Mesodermal cell (in vitro differentiated cells): ENCODE measurements at regions not wholly inside any gene's neighbourhood (a gene's known extent, or its start where the extent isn't known, plus 50 kb on each side); places are given as distances from the start of the nearest gene placed in this dataset.
"Not testable (repeated sequence)": the region's sequence is repeated elsewhere in the genome, so short reads cannot be mapped to it uniquely, and the experiment has no call there.

ENCODE experiments used
- H3K27ac ChIP-seq: 2 replicates; pipeline ENCODE4 v1.7.0; 2013; ENCODE audit warnings: mild to moderate bottlenecking, low read depth, low read length, moderate library complexity; ENCODE audit not compliant: severe bottlenecking
- H3K36me3 ChIP-seq: 2 replicates; pipeline ENCODE4 v1.7.1; 2013; ENCODE audit warnings: mild to moderate bottlenecking, low read length, moderate library complexity; ENCODE audit not compliant: control insufficient read depth, insufficient read depth
- H3K4me1 ChIP-seq: one replicate; pipeline ENCODE4 v1.7.1; 2013; ENCODE audit warnings: mild to moderate bottlenecking, low read length; ENCODE audit not compliant: insufficient read depth, control insufficient read depth, poor library complexity, severe bottlenecking
- H3K4me3 ChIP-seq: 2 replicates; pipeline ENCODE4 v1.7.0; 2013; ENCODE audit warnings: low read length, control low read depth, mild to moderate bottlenecking; ENCODE audit not compliant: insufficient read depth, poor library complexity, severe bottlenecking; ENCODE audit errors: extremely low read depth
- H3K9me3 ChIP-seq: 2 replicates; pipeline ENCODE4 v1.7.1; 2013; ENCODE audit warnings: mild to moderate bottlenecking, low read length, moderate library complexity; ENCODE audit not compliant: control insufficient read depth
- WGBS, 2 experiments: methylation state at CpG; one replicate each; pipeline ENCODE4 v1.1.5; 2013; ENCODE audit warnings: missing lambda C conversion rate in 2 of 2; ENCODE audit not compliant: insufficient coverage in 2 of 2; 5-methylcytosine and 5-hydroxymethylcytosine counted together

DNA sequence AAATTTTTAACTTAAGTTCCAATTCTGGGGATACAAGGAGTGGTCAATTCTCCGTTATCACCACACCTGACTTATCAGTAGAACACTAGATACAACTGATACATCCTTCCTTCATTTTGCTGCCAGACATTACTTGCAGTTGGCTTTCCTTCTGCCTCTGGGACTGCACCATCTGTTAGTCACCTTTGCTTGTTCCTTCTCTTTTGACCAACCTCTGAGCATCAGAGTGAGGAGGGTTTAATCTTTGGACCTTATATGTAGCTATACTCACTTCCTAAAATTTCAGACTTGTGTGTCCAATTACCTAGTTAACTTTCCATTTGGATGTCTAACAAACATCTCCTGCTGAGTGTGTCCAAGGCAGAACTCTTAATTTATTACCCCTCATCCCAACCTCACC, 330.7 kb downstream of the PTTG2 start:
- no peaks in the 10 kb centered on the region for H3K36me3 ChIP-seq
- 86 to 100% methylated on average over 1 of the region's 1 CpG for WGBS, 2 experiments
- H3K9me3 ChIP-seq, result peaks cover 22% of the 10 kb centered on the region
- H3K27ac ChIP-seq, result no peak overlapping the region
- no peaks in the 10 kb centered on the region for H3K4me1 ChIP-seq
- no peak overlapping the region for H3K4me3 ChIP-seq

DNA sequence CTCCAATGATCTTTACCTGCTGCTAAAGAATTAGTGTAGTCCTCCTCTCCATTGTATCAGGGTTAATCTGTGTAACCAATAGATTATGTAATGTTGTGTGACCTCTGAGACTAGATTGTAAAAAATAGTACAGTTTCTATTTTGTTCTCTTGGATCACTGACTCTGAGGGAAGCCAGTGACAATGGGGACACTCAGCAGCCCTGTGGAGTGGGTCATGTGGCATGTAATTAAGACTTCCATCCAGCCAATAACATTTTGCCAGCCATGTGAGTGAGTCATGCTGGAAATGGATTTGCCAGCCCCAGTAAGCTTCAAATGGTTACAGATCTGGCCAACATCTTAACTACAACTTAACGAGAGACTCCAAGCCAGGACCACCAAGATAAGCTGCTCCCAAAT, 332.3 kb downstream of the PTTG2 start:
- Histone ChIP-seq H3K27ac (no peak overlapping the region), H3K4me3 (no peak overlapping the region), H3K4me1 (no peaks in the 10 kb centered on the region), H3K36me3 (no peaks in the 10 kb centered on the region), H3K9me3 (peaks cover 25% of the 10 kb centered on the region)
- WGBS, 2 experiments, result 100% methylated on average over 1 of the region's 1 CpG; no CpG with 5 or more reads in 1 of the 2 experiments

DNA sequence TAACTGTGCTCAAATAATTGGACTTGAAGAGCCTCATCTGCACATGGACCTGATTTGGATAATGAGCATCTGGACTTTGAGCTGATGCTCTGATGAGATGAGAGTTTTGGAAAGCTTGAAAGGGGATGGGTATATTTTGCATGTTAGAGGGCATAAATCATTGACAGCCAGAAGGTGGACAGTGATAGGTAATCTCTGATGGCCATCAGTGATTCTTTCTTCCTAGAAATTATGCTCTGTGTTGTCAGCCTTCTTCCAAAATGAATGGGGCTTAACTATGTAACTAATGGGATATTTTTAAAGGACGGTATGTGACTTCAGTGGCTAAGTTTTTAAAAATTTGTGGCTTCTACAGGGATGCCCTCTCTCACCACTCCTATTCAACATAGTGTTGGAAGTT, 334.0 kb downstream of the PTTG2 start:
- WGBS, 2 experiments, result no CpG with 5 or more reads among the region's 1 CpG
- no peak overlapping the region for H3K27ac ChIP-seq
- no peaks in the 10 kb centered on the region for H3K4me1 ChIP-seq
- no peak overlapping the region for H3K4me3 ChIP-seq
- peaks cover 34% of the 10 kb centered on the region for H3K9me3 ChIP-seq
- H3K36me3 ChIP-seq, result no peaks in the 10 kb centered on the region

DNA sequence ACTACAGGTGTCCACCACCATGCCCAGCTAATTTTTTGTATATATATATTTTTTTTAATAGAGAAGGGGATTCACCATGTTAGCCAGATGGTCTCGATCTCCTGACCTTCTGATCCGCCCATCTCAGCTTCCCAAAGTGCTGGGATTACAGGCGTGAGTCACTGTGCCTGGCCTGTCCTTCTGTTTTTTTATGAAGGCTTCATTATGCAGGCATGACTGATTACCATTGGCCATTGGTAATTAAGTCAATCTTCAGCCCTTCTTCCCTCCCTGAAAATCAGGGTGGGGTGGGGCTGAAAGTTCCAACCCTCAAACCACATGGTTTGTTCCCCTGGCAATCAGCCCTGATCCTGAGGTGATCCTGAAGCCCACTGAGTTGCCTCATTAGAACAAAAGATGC, 336.9 kb downstream of the PTTG2 start:
- H3K4me3 ChIP-seq, result no peak overlapping the region
- WGBS, 2 experiments, result 81 to 100% methylated on average over 2 to 3 of the region's 3 CpGs
- H3K36me3 ChIP-seq, result no peaks in the 10 kb centered on the region
- H3K9me3 ChIP-seq, result peaks cover 37% of the 10 kb centered on the region
- no peak overlapping the region for H3K27ac ChIP-seq
- H3K4me1 ChIP-seq, result no peaks in the 10 kb centered on the region

DNA sequence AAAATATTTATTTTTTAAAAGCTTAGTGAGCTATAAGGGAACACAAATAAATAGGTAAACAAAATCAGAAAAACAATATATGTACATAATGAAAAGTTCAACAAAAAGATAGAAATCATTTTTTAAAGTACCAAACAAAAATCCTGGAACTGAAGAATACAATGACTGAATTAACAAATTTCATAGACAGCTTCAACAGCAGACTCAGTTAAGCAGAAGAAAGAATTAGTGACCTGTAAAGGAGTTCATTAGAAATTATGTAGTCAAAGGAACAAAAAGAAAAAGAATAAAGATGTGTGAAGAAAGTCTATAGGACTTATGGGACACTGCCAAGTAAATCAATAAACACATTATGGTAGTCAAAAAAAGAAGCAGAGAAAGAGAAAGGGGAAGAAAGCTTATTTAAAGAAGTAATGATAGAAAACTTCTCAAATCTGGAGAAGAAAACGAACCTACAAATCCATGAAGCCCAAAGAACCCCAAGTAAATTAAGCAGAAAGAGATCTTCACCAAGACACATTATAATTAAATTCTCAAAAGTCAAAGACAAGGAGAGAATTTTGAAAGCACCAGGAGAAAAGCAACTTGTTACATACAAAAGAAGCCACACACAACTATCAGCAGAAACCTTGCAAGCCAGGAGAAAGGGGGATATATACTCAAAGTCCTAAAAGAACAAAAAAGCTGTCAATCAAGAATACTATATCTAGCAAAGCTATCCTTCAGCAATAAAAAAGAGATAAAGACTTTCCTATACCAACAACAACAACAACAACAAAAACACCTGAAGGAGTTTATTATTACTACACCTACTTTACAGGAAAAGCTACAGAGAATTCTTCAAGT, 338.9 kb downstream of the PTTG2 start:
- Histone ChIP-seq H3K4me3 (no peak overlapping the region), H3K4me1 (no peaks in the 10 kb centered on the region), H3K36me3 (no peaks in the 10 kb centered on the region), H3K27ac (no peak overlapping the region), H3K9me3 (peaks cover 25% of the 10 kb centered on the region)
- no CpG with 5 or more reads among the region's 1 CpG for WGBS, 2 experiments

DNA sequence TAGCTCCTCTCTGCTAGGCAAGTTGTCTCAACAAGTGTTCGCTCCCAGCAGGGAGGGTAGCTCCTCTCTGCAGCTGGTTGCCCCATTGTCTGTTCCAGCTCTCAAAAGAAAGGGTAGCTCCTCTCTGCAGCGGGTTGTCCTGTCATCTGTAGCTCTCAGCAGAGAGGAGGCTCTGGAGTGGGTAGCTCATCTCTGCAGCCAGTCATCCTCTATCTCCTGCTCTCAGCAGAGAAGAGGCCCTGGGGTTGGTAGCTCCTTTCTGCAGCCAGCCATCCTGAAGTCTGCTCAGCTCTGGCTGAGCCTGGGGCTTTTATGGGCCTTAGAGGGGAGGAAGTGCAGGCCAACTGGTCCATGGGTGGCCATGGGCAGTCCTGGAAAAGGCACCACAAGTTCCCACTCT, 342.7 kb downstream of the PTTG2 start:
- H3K9me3 ChIP-seq, result peaks cover 16% of the 10 kb centered on the region
- H3K4me1 ChIP-seq, result no peaks in the 10 kb centered on the region
- H3K36me3 ChIP-seq, result no peaks in the 10 kb centered on the region
- WGBS, 2 experiments, result 90 to 100% methylated on average over 1 to 2 of the region's 2 CpGs
- H3K4me3 ChIP-seq, result no peak overlapping the region
- no peak overlapping the region for H3K27ac ChIP-seq

DNA sequence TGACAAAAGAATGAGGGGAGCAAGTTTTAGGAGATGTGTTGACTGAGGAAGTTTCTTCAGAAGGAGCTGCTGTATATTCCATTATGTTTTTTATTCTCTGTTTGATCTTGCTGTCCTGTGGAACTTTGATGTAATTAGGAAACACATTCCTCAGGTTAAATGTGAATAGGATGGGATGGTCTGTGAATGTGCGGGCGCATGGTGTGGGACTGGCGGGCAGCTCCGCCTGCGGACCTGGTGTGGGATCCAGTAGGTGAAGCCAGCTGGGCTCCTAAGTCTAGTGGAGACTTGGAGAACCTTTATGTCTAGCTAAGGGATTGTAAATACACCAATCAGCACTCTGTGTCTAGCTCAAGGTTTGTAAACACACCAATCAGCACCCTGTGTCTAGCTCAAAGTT, 344.3 kb downstream of the PTTG2 start:
- WGBS, 2 experiments, result 100% methylated on average over 3 of the region's 5 CpGs
- H3K27ac ChIP-seq, H3K4me3 ChIP-seq, H3K9me3 ChIP-seq, H3K36me3 ChIP-seq: not testable (repeated sequence)
- peaks cover 12% of the 10 kb centered on the region for H3K4me1 ChIP-seq

DNA sequence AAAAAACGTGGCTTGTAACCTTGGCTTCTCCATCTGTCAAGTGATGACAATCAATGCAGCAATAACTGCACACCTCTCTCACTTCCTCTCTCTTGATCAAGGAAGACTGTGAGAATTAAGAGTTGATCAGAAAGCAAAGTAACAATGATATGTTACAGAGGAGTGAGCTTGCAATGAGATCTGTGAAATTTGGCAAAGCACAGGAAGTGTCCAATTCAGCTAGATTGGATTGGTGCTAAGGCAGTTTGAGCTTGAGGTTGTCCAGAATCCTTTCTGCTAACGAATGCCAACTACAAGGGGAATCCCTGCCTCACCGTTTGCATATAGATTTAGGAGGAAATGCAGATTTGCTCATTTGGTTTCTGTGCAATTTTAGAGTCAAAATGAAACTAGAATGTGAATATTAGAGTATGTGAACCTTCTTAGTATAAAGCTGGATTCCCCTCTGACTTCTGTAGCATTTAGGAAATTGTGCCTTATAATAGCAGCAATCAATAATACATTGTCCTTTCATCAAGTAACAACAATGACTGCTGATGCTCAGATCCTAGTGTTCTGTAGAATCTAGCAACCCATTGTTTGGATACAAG, 346.4 kb downstream of the PTTG2 start:
- H3K4me1 ChIP-seq, result peaks cover 19% of the 10 kb centered on the region
- WGBS, 2 experiments, result 33 to 93% methylated on average over 1 to 3 of the region's 3 CpGs
- no peak overlapping the region for H3K27ac ChIP-seq
- no peaks in the 10 kb centered on the region for H3K36me3 ChIP-seq
- peaks cover 6% of the 10 kb centered on the region for H3K9me3 ChIP-seq
- no peak overlapping the region for H3K4me3 ChIP-seq

DNA sequence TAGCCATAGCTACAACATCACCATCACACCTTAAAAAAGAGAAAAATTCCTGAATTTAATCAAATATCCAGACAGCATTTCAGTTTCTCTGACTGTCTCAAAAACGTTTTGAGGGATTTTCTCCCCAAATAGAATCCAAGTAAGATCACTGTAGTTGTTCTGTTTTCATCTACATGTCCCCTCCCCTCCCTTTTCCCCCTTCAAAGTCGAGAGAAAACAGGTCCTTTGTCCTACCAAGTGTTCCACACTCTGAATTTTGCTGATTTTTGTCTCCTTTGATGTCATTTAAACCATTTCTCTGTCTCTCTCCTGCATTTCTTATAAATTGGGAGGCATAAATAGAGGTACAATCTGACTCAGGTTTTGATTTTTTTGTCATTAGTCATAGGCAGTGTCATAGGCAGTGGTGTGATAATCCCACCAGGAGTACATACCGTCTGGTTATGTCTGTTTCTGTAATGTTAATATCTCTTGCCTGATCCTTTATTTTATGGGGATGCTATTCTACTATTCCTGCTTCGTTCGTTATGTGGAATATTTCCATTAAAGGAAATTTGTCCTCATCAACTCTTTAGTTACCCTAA, 348.6 kb downstream of the PTTG2 start:
- WGBS, 2 experiments, result 5 to 13% methylated on average over 1 to 2 of the region's 5 CpGs
- H3K27ac ChIP-seq, result no peak overlapping the region
- H3K9me3 ChIP-seq, result no peaks in the 10 kb centered on the region
- H3K4me3 ChIP-seq, result no peak overlapping the region
- peaks cover 19% of the 10 kb centered on the region for H3K4me1 ChIP-seq
- H3K36me3 ChIP-seq, result no peaks in the 10 kb centered on the region

DNA sequence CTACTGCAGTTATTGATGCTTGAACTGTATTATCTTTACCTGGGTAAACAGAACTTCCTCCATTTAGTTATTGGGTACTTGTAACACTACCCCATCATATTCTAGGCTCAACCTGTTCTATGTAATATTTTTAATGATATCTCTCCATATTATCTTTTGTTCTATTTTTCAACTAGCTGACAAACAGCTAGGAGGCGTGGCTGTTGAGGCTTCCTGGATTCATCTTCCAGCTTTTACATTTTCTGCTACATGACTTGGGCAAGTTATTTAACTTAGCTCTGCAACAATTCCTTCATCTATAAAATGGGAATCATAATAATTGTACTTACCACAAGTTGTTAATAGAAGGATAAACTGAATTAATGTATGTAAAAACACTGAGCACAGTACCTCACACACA, 349.3 kb downstream of the PTTG2 start:
- no peaks in the 10 kb centered on the region for H3K9me3 ChIP-seq
- H3K4me1 ChIP-seq, result peaks cover 19% of the 10 kb centered on the region
- H3K27ac ChIP-seq, result no peak overlapping the region
- no peaks in the 10 kb centered on the region for H3K36me3 ChIP-seq
- no peak overlapping the region for H3K4me3 ChIP-seq
- 100% methylated on average over 1 of the region's 1 CpG; no CpG with 5 or more reads in 1 of the 2 experiments for WGBS, 2 experiments
